Mesodermal cell (in vitro differentiated cells): ENCODE measurements at regions not wholly inside any gene's neighbourhood (a gene's known extent, or its start where the extent isn't known, plus 50 kb on each side); places are given as distances from the start of the nearest gene placed in this dataset.

Source experiments
- H3K27ac ChIP-seq: 2 replicates; pipeline ENCODE4 v1.7.0; 2013; ENCODE audit warnings: mild to moderate bottlenecking, low read depth, low read length, moderate library complexity; ENCODE audit not compliant: severe bottlenecking
- H3K36me3 ChIP-seq: 2 replicates; pipeline ENCODE4 v1.7.1; 2013; ENCODE audit warnings: mild to moderate bottlenecking, low read length, moderate library complexity; ENCODE audit not compliant: control insufficient read depth, insufficient read depth
- H3K4me1 ChIP-seq: one replicate; pipeline ENCODE4 v1.7.1; 2013; ENCODE audit warnings: mild to moderate bottlenecking, low read length; ENCODE audit not compliant: insufficient read depth, control insufficient read depth, poor library complexity, severe bottlenecking
- H3K4me3 ChIP-seq: 2 replicates; pipeline ENCODE4 v1.7.0; 2013; ENCODE audit warnings: low read length, control low read depth, mild to moderate bottlenecking; ENCODE audit not compliant: insufficient read depth, poor library complexity, severe bottlenecking; ENCODE audit errors: extremely low read depth
- H3K9me3 ChIP-seq: 2 replicates; pipeline ENCODE4 v1.7.1; 2013; ENCODE audit warnings: mild to moderate bottlenecking, low read length, moderate library complexity; ENCODE audit not compliant: control insufficient read depth
- WGBS, 2 experiments: methylation state at CpG; one replicate each; pipeline ENCODE4 v1.1.5; 2013; ENCODE audit warnings: missing lambda C conversion rate in 2 of 2; ENCODE audit not compliant: insufficient coverage in 2 of 2; 5-methylcytosine and 5-hydroxymethylcytosine counted together

DNA sequence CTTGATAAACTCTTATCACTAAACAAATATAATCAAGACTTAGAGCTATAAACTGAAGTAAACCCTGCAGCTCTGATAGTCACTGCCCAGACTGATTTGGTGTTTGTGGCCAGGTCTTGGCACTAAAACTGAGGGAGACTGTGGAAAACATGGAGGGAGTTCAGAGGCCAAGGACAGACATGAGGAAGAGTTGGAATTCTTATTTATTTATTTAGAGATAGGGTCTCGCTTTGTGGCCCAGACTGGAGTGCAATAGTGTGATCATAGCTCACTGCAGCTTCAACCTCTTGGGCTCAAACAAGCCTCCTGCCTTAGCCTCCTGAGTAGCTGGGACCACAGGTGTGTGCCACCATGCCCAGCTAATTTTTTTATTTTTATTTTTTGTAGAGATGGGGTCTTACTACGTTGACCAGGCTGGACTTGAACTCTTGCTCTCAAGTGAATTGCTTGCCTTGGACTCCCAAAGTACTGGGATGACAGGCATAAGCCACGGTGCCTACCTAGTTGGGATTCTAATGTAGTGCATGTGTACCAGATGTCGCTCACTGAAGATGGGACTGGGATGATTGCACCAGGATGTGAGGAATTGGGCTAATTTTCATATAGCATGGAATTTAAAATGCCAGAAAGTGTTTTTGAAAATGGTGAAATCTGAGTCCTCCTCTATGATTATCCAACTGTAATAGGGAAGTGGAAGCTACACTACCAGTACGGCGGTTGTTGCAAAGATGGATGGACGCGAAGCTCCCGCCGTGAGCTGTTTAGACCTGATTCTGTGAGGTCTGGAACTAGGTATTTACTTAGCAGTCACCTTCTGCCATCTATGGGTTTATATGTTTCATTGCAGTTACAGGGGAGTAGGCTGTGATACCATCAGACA is 52.7 kb upstream of the CTLA4 start:
- WGBS, 2 experiments, result 57 to 63% methylated on average over 5 of the region's 10 CpGs
- Histone ChIP-seq H3K4me1 (peaks cover 13% of the 10 kb centered on the region), H3K27ac (no peak overlapping the region), H3K4me3 (no peak overlapping the region), H3K9me3 (no peaks in the 10 kb centered on the region), H3K36me3 (no peaks in the 10 kb centered on the region)

DNA sequence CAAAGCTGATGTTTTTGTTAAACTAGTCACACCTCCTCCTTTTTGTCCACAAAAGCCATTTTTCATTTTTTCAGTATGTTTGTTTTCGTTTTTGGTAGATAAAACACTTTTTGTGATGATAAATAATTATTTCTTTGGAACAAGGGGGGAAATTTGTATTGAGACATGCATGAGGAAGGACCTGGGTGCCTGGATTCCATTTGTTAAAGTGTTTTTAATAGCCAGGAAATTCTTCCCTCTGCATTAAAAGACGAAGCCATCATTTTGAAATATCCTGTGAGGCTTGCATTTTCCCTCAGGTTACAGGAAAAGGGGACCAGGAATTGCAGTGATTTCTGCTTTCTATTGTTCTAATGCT is 52.1 kb upstream of the CTLA4 start:
- no peaks in the 10 kb centered on the region for H3K9me3 ChIP-seq
- H3K4me1 ChIP-seq, result peaks cover 13% of the 10 kb centered on the region
- H3K27ac ChIP-seq, result no peak overlapping the region
- 0% methylated on average over 1 of the region's 2 CpGs; no CpG with 5 or more reads in 1 of the 2 experiments for WGBS, 2 experiments
- H3K36me3 ChIP-seq, result no peaks in the 10 kb centered on the region
- no peak overlapping the region for H3K4me3 ChIP-seq

GRCh38 chr2:203817147-203817546 is 50.4 kb upstream of the CTLA4 start:
- WGBS, 2 experiments, result 80 to 86% methylated on average over 4 to 5 of the region's 5 CpGs
- Histone ChIP-seq H3K4me1 (peaks cover 4% of the 10 kb centered on the region), H3K27ac (no peak overlapping the region), H3K4me3 (no peak overlapping the region), H3K9me3 (no peaks in the 10 kb centered on the region), H3K36me3 (no peaks in the 10 kb centered on the region)
